ENCODE measurements at regions not wholly inside any gene's neighbourhood (a gene's known extent, or its start where the extent isn't known, plus 50 kb on each side); places are given as distances from the start of the nearest gene placed in this dataset.

- CTCF ChIA-PET, result no interaction called here
- H3K18ac ChIP-seq (ENCODE audit: low read depth, low read length), result no peak overlapping the region
- BruUV-seq (replicated peaks), result no TSS peak
These were observed 1047.9 kb downstream of the RPA4 start for GRCh38 chrX:97931586-97931985.

More at GRCh38 chrX:97931586-97931985, 1047.9 kb downstream of the RPA4 start:
- Histone ChIP-seq H4K20me1 (ENCODE audit: insufficient read depth, low read length) (no peaks in the 10 kb centered on the region), H3K4me1 (ENCODE audit: control insufficient read depth, insufficient read depth, low read length) (no peaks in the 10 kb centered on the region), H2BK20ac (ENCODE audit: low read depth, low read length) (no peak overlapping the region), H3K9ac (ENCODE audit: low read depth, low read length) (no peak overlapping the region), H4K5ac (ENCODE audit: low read depth, low read length) (no peak overlapping the region), H3K9me3 (ENCODE audit: control insufficient read depth, insufficient read depth, low read length) (no peaks in the 10 kb centered on the region), H3K4me2 (ENCODE audit: low read depth, low read length) (no peak overlapping the region), H3K14ac (replicated peaks; ENCODE audit: low read depth, low read length) (no peak overlapping the region), H3K79me1 (ENCODE audit: low read depth in 1 of 2, low read length in 2 of 2) (no peaks in the 10 kb centered on the region), H3K27me3 (ENCODE audit: control insufficient read depth, insufficient read depth, low read length) (no peaks in the 10 kb centered on the region), H3K56ac (ENCODE audit: extremely low read depth, insufficient read depth, low read length) (no peak overlapping the region), H4K91ac (ENCODE audit: insufficient read depth, low read depth, low read length) (no peak overlapping the region), H3K27ac (ENCODE audit: insufficient read depth, low read length) (no peak overlapping the region), H2AK9ac (replicated peaks; ENCODE audit: low read depth, low read length, poor library complexity) (no peak overlapping the region), H3K36me3 (ENCODE audit: control insufficient read depth, insufficient read depth, low read length) (no peaks in the 10 kb centered on the region), H2AK5ac (ENCODE audit: low read depth, low read length) (no peak overlapping the region), H2BK120ac (ENCODE audit: low read depth, low read length) (no peak overlapping the region), H2BK5ac (ENCODE audit: low read depth, low read length, poor library complexity, severe bottlenecking) (no peak overlapping the region), H4K8ac (ENCODE audit: low read depth in 2 of 2, low read length in 2 of 2) (no peak overlapping the region), H2BK15ac (ENCODE audit: low read depth, low read length) (no peak overlapping the region), H2AFZ (replicated peaks; ENCODE audit: low read length, poor library complexity) (no peak overlapping the region), H3K9me1 (ENCODE audit: insufficient read depth, low read length) (no peaks in the 10 kb centered on the region), H3K4ac (ENCODE audit: low read depth, low read length) (no peak overlapping the region), H3K23ac (ENCODE audit: low read depth, low read length) (no peak overlapping the region), H3K4me3 (ENCODE audit: insufficient read depth, low read depth, low read length) (no peak overlapping the region)
- intact Hi-C loops (cut with micrococcal nuclease), result no loop called here
- in situ Hi-C loops (cut with MboI; ENCODE audit: low sequenced_read_pairs), result no loop called here
- DNase-seq, result no peak
- dilution Hi-C loops (cut with HindIII; ENCODE audit: low sequenced_read_pairs, unreplicated experiment), result no loop called here
- no CpG with 5 or more reads among the region's 2 CpGs for WGBS, 2 experiments (ENCODE audit: extremely low coverage in 2 of 2, insufficient read length in 1 of 2)
- POLR2A ChIA-PET (ENCODE audit: unreplicated experiment), result no interaction called here
- ATAC-seq (ENCODE audit: low read depth), result no peak
- TF ChIP-seq RCOR1 (IDR thresholded peaks at IDR 0.05; ENCODE audit: insufficient replicate concordance, low read length) (no peak), MXI1 (IDR thresholded peaks at IDR 0.05; ENCODE audit: borderline replicate concordance, low read depth, low read length) (no peak), RAD21 (IDR thresholded peaks at IDR 0.05; ENCODE audit: low read length) (no peak), POLR2A (IDR thresholded peaks at IDR 0.05; ENCODE audit: low read depth, low read length) (no peak), SMC3 (IDR thresholded peaks at IDR 0.05; ENCODE audit: low read depth, low read length) (no peak), CEBPB (IDR thresholded peaks at IDR 0.05; ENCODE audit: low read depth, low read length) (no peak), CHD1 (IDR thresholded peaks at IDR 0.05; ENCODE audit: low read depth, low read length) (no peak), NFE2L2 (IDR thresholded peaks at IDR 0.05; ENCODE audit: low read depth, low read length) (no peak)
- TF ChIP-seq, protein P1, sequence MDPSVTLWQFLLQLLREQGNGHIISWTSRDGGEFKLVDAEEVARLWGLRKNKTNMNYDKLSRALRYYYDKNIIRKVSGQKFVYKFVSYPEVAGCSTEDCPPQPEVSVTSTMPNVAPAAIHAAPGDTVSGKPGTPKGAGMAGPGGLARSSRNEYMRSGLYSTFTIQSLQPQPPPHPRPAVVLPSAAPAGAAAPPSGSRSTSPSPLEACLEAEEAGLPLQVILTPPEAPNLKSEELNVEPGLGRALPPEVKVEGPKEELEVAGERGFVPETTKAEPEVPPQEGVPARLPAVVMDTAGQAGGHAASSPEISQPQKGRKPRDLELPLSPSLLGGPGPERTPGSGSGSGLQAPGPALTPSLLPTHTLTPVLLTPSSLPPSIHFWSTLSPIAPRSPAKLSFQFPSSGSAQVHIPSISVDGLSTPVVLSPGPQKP (IDR thresholded peaks at IDR 0.05; ENCODE audit: borderline replicate concordance, low read depth, low read length), result no peak
